MG63 (cell line): ENCODE measurements at regions not wholly inside any gene's neighbourhood (a gene's known extent, or its start where the extent isn't known, plus 50 kb on each side); places are given as distances from the start of the nearest gene placed in this dataset.

Experiments
- DNase-seq: peaks from one replicate; pipeline ENCODE4 v3.0.0-alpha.2; 2020
- H3K27me3 ChIP-seq: fragments of 250-450 bp; sonication (Bioruptor Pico); 2 replicates; pipeline ENCODE4 v1.5.1; 2020; ENCODE audit warnings: mild to moderate bottlenecking, moderate library complexity
- H3K36me3 ChIP-seq: fragments of 250-450 bp; sonication (Bioruptor Pico); 2 replicates; pipeline ENCODE4 v1.5.1; 2020; ENCODE audit warnings: mild to moderate bottlenecking, moderate library complexity
- H3K4me3 ChIP-seq: fragments of 250-450 bp; sonication (Bioruptor Pico); 2 replicates; pipeline ENCODE4 v1.5.1; 2020; ENCODE audit warnings: mild to moderate bottlenecking, moderate library complexity
- H3K9me3 ChIP-seq: fragments of 250-450 bp; sonication (Bioruptor Pico); 2 replicates; pipeline ENCODE4 v1.5.1; 2020; ENCODE audit warnings: mild to moderate bottlenecking, moderate library complexity

- DNase-seq, result no peak
- Histone ChIP-seq H3K9me3 (no peaks in the 10 kb centered on the region), H3K36me3 (no peaks in the 10 kb centered on the region), H3K4me3 (no peak overlapping the region), H3K27me3 (no peaks in the 10 kb centered on the region)
Observed at GRCh38 chr4:137630252-137630651, 98.0 kb upstream of the PCDH18 start.

DNA sequence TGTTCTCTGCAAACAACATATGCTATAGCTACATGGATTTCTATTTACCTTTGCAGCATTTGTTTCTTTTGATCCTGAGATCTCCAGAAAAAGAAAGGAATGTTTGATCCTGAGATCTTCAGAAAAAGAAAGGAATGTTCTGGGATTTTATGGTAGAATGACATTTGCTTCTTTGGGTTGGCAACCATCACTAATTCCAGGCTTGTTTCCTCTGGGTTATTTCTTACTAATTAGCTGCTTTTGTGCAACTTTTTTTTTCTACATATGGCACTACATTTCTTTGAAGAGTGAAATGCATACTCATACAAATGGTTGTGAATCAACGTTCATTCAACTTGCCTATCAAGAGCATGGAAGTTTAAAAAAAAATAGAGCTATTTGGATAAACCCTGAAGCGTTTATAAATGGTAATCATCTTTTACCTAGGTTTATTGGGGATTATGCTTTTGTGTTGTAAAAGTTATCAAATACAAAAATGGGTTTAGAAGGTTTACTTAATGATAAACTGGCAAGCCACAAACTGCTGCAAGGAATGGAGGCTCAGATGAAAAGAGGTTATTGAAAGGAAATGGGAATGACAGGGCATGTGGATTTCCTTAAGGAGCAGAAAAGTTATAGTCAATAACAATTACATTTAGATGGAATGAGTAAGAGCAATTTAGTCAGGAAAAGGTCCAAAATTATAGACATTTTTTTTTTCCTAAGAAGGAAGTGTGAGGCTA lies 95.6 kb upstream of the PCDH18 start:
- no peak for DNase-seq
- Histone ChIP-seq H3K27me3 (no peaks in the 10 kb centered on the region), H3K9me3 (no peaks in the 10 kb centered on the region), H3K36me3 (no peaks in the 10 kb centered on the region), H3K4me3 (no peak overlapping the region)

- no peaks in the 10 kb centered on the region for H3K27me3 ChIP-seq
- H3K9me3 ChIP-seq, result no peaks in the 10 kb centered on the region
- no peak for DNase-seq
- H3K4me3 ChIP-seq, result no peak overlapping the region
- H3K36me3 ChIP-seq, result no peaks in the 10 kb centered on the region
Observed at GRCh38 chr4:137626942-137627738, 94.8 kb upstream of the PCDH18 start.

DNA sequence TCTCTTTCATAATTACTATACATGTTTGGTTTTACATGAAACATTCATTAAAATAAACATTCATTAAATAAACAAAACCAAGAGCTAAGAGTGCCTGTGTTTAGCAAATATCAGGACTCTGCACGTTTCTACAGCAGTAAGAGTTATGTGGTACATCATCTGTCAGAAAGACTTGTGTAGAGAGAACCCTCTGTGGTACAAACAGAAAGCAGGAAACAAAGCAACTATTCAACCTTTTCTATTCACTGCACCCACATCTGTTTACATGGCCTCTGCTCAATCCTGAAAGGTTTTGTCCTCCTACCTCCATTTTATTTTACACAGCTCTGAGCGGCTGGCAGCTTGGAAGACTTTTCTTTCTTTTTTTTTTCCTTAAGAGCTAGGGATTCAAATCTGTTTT lies 90.7 kb upstream of the PCDH18 start:
- Histone ChIP-seq H3K9me3 (no peaks in the 10 kb centered on the region), H3K4me3 (no peak overlapping the region), H3K36me3 (no peaks in the 10 kb centered on the region), H3K27me3 (no peaks in the 10 kb centered on the region)
- no peak for DNase-seq

- Histone ChIP-seq H3K9me3 (no peaks in the 10 kb centered on the region), H3K27me3 (no peaks in the 10 kb centered on the region), H3K36me3 (no peaks in the 10 kb centered on the region), H3K4me3 (no peak overlapping the region)
- DNase-seq, result no peak
Observed at GRCh38 chr4:137621056-137621455, 88.8 kb upstream of the PCDH18 start.

GRCh38 chr4:137614491-137614890 lies 82.2 kb upstream of the PCDH18 start:
- DNase-seq, result no peak
- Histone ChIP-seq H3K27me3 (no peaks in the 10 kb centered on the region), H3K36me3 (no peaks in the 10 kb centered on the region), H3K9me3 (no peaks in the 10 kb centered on the region), H3K4me3 (no peak overlapping the region)

DNA sequence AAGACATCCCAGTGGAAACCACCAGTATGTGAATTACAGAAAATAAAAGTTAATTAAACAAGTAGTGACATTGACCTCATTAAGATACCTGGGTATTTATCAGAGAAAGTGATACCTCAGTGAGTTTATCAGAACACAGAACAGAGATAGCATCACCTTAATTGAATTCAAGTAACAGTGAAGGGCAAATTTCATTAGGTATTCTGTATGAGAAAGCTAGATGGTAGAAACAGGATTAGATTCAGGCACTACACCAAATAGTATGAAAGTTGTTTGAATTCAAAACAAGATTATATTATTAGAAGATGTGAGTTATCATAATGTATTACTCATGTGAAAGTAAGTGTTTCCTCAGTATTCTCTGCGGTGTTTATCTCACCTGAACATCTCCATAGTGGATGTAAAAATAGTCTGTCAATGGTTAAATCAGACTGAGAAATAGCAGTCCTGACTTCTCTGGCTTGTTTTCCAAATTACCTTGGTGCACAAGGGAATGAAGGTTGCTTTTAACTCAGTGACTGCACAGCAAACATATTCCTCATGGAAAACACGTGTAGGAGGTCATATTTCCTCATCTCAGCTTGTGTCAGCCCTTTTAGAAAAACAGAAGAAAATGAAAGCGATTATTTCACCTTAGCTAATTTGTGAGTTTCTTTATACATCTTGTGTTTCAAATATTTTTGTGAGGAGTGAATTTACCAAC lies 79.9 kb upstream of the PCDH18 start:
- no peaks in the 10 kb centered on the region for H3K36me3 ChIP-seq
- no peaks in the 10 kb centered on the region for H3K9me3 ChIP-seq
- H3K4me3 ChIP-seq, result no peak overlapping the region
- DNase-seq, result no peak
- no peaks in the 10 kb centered on the region for H3K27me3 ChIP-seq

GRCh38 chr4:137610960-137611359 lies 78.7 kb upstream of the PCDH18 start:
- DNase-seq, result no peak
- Histone ChIP-seq H3K36me3 (no peaks in the 10 kb centered on the region), H3K4me3 (no peak overlapping the region), H3K27me3 (no peaks in the 10 kb centered on the region), H3K9me3 (no peaks in the 10 kb centered on the region)

DNA sequence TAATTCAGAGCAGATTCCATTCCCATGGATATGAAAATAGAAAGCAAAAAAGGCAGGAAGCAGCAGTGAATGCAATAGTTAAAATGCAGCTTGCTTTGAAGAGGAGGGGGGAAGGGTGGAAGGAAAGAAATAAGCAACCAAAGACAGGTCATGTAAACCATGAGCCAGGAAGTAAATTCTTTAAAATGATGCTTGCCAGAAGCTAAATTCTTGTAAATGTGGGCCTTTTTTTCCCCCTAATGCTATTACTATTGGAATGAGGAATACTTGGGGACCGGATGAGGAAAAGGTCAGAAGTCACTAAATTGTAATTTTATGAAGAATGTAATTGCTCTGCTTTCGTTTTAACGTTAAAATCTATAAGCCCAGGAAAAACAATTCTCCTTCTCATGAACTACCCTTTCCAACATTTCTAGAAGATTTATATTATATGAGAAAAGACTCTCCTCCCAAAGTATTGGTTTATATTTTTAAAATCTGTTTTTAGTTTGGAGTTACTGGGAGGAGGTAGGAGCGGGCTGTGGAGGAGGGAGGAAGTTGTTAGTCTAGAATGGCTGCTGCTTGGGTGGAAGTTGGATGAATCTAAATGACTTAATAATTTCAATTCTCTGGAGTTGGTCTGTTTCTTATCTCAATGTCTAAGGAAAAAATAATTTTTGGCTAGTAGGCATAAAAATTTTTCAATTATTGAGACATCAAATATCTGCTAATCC lies 77.6 kb upstream of the PCDH18 start:
- Histone ChIP-seq H3K36me3 (no peaks in the 10 kb centered on the region), H3K9me3 (no peaks in the 10 kb centered on the region), H3K27me3 (no peaks in the 10 kb centered on the region), H3K4me3 (no peak overlapping the region)
- no peak for DNase-seq

DNA sequence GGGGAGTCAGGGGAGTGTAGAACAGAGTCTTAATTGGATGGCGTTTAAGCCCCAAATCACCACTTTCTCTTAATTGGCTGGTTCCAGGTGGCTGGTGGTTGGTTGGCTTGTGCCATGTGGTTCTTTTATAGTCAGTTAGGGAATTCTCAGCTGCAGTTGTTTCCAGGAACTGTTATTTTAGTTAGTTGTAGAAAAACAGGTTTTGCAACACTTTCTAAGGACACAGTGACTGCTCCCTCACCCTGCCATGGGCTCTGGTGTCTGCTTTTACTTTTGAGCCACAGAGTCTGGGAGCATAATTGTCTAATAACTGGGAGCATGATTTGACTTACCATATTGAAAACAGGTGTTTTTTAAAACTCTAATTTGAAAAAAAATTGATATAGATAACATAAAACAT lies 75.8 kb upstream of the PCDH18 start:
- no peaks in the 10 kb centered on the region for H3K36me3 ChIP-seq
- no peak for DNase-seq
- no peaks in the 10 kb centered on the region for H3K9me3 ChIP-seq
- no peak overlapping the region for H3K4me3 ChIP-seq
- no peaks in the 10 kb centered on the region for H3K27me3 ChIP-seq

DNA sequence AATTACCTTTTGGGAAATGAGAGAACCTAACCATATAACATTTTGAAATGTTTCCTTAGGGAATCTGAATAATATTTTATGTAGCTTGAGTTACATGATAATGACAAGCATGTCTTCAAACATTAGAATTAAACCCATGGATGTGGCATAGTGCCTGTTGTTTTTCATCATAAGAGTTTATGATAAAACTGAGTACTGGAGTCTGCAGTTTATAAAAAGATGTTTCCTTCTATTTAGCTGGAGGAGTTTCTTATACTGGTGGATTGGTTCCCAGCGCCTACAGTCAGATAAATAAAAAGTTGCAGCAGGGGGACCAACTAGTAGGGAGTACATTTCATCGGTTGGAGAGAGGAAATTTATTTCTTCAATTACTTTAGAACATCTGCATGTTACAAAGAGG lies 70.1 kb upstream of the PCDH18 start:
- H3K27me3 ChIP-seq, result no peaks in the 10 kb centered on the region
- H3K9me3 ChIP-seq, result no peaks in the 10 kb centered on the region
- no peak for DNase-seq
- H3K36me3 ChIP-seq, result no peaks in the 10 kb centered on the region
- H3K4me3 ChIP-seq, result no peak overlapping the region

- Histone ChIP-seq H3K4me3 (no peak overlapping the region), H3K27me3 (no peaks in the 10 kb centered on the region), H3K36me3 (no peaks in the 10 kb centered on the region), H3K9me3 (no peaks in the 10 kb centered on the region)
- no peak for DNase-seq
Observed at GRCh38 chr4:137601934-137602333, 69.6 kb upstream of the PCDH18 start.

- H3K36me3 ChIP-seq, result no peaks in the 10 kb centered on the region
- H3K27me3 ChIP-seq, result no peaks in the 10 kb centered on the region
- H3K4me3 ChIP-seq, result no peak overlapping the region
- no peaks in the 10 kb centered on the region; the same call in 1 of the 2 replicates for H3K9me3 ChIP-seq
- no peak for DNase-seq
Observed at GRCh38 chr4:137599734-137600133, 67.4 kb upstream of the PCDH18 start.

DNA sequence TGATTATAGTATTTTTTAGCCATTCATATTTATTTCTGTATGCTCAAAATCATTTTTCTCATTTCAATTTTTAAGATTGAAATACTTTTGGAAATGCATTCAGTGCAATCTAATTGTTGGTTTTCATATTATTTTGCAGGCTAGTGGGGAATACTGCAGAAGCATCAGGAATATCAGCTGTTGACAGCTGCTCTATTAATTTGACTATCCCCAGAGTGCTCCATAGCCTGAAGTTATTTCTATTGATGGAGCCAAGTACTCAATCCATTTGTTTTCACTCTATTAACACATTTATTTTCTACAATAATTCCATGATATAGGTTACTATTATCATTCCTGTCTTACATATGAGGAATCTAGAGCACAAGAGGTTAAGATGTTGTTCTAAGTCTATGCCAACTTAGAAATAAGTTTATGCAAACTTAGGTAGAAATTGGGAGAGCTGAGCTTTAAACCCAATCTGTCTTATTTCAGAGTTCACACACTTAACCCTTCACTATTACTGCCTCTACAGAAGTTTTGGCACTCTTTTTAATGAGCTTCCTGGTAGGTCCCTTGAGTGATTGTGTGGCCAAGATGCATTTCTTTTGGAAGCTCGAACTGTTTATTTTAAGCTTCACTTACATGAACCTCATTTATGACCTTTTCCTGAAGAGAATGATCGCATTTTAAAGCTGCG lies 65.6 kb upstream of the PCDH18 start:
- H3K4me3 ChIP-seq, result no peak overlapping the region
- no peaks in the 10 kb centered on the region for H3K27me3 ChIP-seq
- H3K36me3 ChIP-seq, result no peaks in the 10 kb centered on the region
- H3K9me3 ChIP-seq, result no peaks in the 10 kb centered on the region; the same call in 1 of the 2 replicates
- no peak for DNase-seq

DNA sequence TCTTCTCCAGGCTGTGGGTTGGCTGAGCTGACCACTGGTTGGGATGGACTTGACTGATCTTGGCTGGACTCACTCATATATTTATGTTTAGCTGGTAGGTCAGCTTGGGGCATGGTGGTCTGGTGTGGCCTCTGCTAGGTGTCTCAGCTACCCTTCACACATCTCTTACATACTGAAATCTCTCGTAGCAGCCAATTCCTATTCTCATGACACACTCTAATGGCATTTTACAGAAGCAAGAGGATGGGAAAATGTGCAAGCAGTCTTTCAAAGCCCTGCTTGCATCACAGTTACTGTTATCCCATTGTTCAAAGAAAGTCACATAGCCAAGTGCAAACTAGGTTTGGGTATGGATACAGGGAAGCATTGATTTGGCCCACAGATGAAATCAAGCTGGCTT lies 55.5 kb upstream of the PCDH18 start:
- no peak overlapping the region for H3K4me3 ChIP-seq
- no peaks in the 10 kb centered on the region for H3K27me3 ChIP-seq
- H3K36me3 ChIP-seq, result no peaks in the 10 kb centered on the region
- DNase-seq, result no peak
- H3K9me3 ChIP-seq, result no peaks in the 10 kb centered on the region

- Histone ChIP-seq H3K36me3 (no peaks in the 10 kb centered on the region), H3K4me3 (no peak overlapping the region), H3K27me3 (no peaks in the 10 kb centered on the region), H3K9me3 (no peaks in the 10 kb centered on the region)
- DNase-seq, result no peak
Observed at GRCh38 chr4:137583671-137584070, 51.4 kb upstream of the PCDH18 start.
